Parathyroid adenoma (tissue), 2 donors: ENCODE measurements at regions not wholly inside any gene's neighbourhood (a gene's known extent, or its start where the extent isn't known, plus 50 kb on each side); places are given as distances from the start of the nearest gene placed in this dataset.

Experiments
- H2AFZ ChIP-seq: fragments of 300-600 bp; sonication (generic); one replicate; pipeline ENCODE4 v1.7.0; 2017; ENCODE audit warnings: antibody characterized with exemption, mild to moderate bottlenecking
- H3K27ac ChIP-seq: fragments of 300-600 bp; sonication (generic); one replicate; pipeline ENCODE4 v1.7.0; 2017
- H3K27me3 ChIP-seq: fragments of 300-600 bp; sonication (generic); one replicate; pipeline ENCODE4 v1.7.0; 2017; ENCODE audit warnings: low read length; ENCODE audit not compliant: control insufficient read depth, insufficient read depth
- H3K36me3 ChIP-seq: fragments of 300-600 bp; sonication (generic); one replicate; pipeline ENCODE4 v1.7.0; 2017; ENCODE audit warnings: low read length; ENCODE audit not compliant: control insufficient read depth, insufficient read depth
- H3K4me1 ChIP-seq: fragments of 300-600 bp; sonication (generic); one replicate; pipeline ENCODE4 v1.7.0; 2017; ENCODE audit warnings: control low read depth
- H3K4me2 ChIP-seq: fragments of 300-600 bp; sonication (generic); one replicate; pipeline ENCODE4 v1.7.0; 2017; ENCODE audit warnings: low read length
- H3K4me3 ChIP-seq: fragments of 300-600 bp; sonication (generic); one replicate; pipeline ENCODE4 v1.7.0; 2017; ENCODE audit warnings: low read depth, low read length
- H3K79me2 ChIP-seq: fragments of 300-600 bp; sonication (generic); one replicate; pipeline ENCODE4 v1.7.0; 2017; ENCODE audit warnings: control low read depth
- H3K9ac ChIP-seq: fragments of 300-600 bp; sonication (generic); one replicate; pipeline ENCODE4 v1.7.0; 2017; ENCODE audit warnings: mild to moderate bottlenecking
- H3K9me3 ChIP-seq: fragments of 300-600 bp; sonication (generic); one replicate; pipeline ENCODE4 v1.7.0; 2017; ENCODE audit warnings: low read length; ENCODE audit not compliant: control insufficient read depth
- CTCF ChIP-seq: fragments of 300-600 bp; sonication (generic); IDR thresholded peaks from one replicate; pipeline ENCODE4 v1.7.0; 2017; ENCODE audit warnings: antibody characterized with exemption, mild to moderate bottlenecking
- donor health status: primary hyperparathyroidism.

GRCh38 chr3:153000325-153000724, 161.7 kb upstream of the RAP2B start:
- Histone ChIP-seq H3K79me2 (no peaks in the 10 kb centered on the region), H3K9me3 (no peaks in the 10 kb centered on the region), H3K4me3 (no peak overlapping the region), H3K4me1 (no peaks in the 10 kb centered on the region), H3K36me3 (no peaks in the 10 kb centered on the region), H3K27ac (no peak overlapping the region), H3K4me2 (no peak overlapping the region), H2AFZ (no peak overlapping the region), H3K9ac (no peak overlapping the region), H3K27me3 (no peaks in the 10 kb centered on the region)
- TF ChIP-seq CTCF = no peak

- no peaks in the 10 kb centered on the region for H3K36me3 ChIP-seq
- no peak overlapping the region for H2AFZ ChIP-seq
- no peaks in the 10 kb centered on the region for H3K9me3 ChIP-seq
- H3K4me1 ChIP-seq = no peaks in the 10 kb centered on the region
- H3K27me3 ChIP-seq = no peaks in the 10 kb centered on the region
- no peak overlapping the region for H3K9ac ChIP-seq
- no peak overlapping the region for H3K27ac ChIP-seq
- no peaks in the 10 kb centered on the region for H3K79me2 ChIP-seq
- no peak overlapping the region for H3K4me3 ChIP-seq
- no peak overlapping the region for H3K4me2 ChIP-seq
- TF ChIP-seq CTCF = no peak
Measured at GRCh38 chr3:153001210-153002078, 160.6 kb upstream of the RAP2B start.

- no peak overlapping the region for H3K27ac ChIP-seq
- no peak overlapping the region for H3K4me2 ChIP-seq
- no peaks in the 10 kb centered on the region for H3K27me3 ChIP-seq
- no peaks in the 10 kb centered on the region for H3K36me3 ChIP-seq
- H2AFZ ChIP-seq = no peak overlapping the region
- no peaks in the 10 kb centered on the region for H3K79me2 ChIP-seq
- no peak for TF ChIP-seq CTCF
- H3K9me3 ChIP-seq = no peaks in the 10 kb centered on the region
- H3K4me1 ChIP-seq = no peaks in the 10 kb centered on the region
- H3K9ac ChIP-seq = no peak overlapping the region
- H3K4me3 ChIP-seq = no peak overlapping the region
Measured at GRCh38 chr3:153003441-153003840, 158.6 kb upstream of the RAP2B start.

GRCh38 chr3:153003862-153004261, 158.2 kb upstream of the RAP2B start:
- no peaks in the 10 kb centered on the region for H3K4me1 ChIP-seq

More at GRCh38 chr3:153003862-153004261, 158.2 kb upstream of the RAP2B start:
- Histone ChIP-seq H3K4me3 (no peak overlapping the region), H3K9me3 (no peaks in the 10 kb centered on the region), H3K36me3 (no peaks in the 10 kb centered on the region), H3K9ac (no peak overlapping the region), H3K79me2 (no peaks in the 10 kb centered on the region), H3K27me3 (no peaks in the 10 kb centered on the region), H3K4me2 (no peak overlapping the region), H2AFZ (no peak overlapping the region), H3K27ac (no peak overlapping the region)
- TF ChIP-seq CTCF = no peak
